ENCODE measurements at regions not wholly inside any gene's neighbourhood (a gene's known extent, or its start where the extent isn't known, plus 50 kb on each side); places are given as distances from the start of the nearest gene placed in this dataset.

DNA sequence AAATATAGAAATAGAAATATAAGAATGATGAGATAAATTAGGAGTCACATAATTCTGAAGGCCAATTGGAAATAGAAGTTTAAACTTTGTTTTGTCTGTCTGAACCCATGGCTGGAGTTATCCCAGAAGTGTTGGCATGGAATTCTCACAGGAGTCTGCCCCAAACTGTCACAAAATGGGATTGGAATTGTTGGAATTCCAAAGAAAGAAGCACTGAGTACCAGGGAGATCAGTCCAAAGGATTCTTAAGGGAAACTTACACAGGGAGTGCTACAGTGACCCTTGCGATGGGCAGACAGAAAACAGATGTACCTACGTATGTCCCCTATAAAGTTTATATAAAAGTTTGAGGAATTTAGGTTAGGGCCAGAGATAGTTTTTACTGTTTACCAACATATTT is 1607.7 kb downstream of the ARAP2 start:
- no peak overlapping the region for H3K4me3 ChIP-seq
- in situ Hi-C loops (cut with MboI; ENCODE audit: low pct_unique_long_range_greater_than_20kb in 2 of 9, low sequenced_read_pairs in 9 of 9, unreplicated experiment in 9 of 9), result no loop called here
- H3K27ac ChIP-seq, result no peak overlapping the region
- 10 to 100% (median 80%) methylated on average over 1 to 2 of the region's 2 CpGs; no CpG with 5 or more reads in 1 of the 10 experiments for WGBS, 10 experiments
- ATAC-seq (replicated peaks in 6 of 8), result no peak
- H3K4me1 ChIP-seq (replicated peaks in 1 of 2), result no peaks in the 10 kb centered on the region

DNA sequence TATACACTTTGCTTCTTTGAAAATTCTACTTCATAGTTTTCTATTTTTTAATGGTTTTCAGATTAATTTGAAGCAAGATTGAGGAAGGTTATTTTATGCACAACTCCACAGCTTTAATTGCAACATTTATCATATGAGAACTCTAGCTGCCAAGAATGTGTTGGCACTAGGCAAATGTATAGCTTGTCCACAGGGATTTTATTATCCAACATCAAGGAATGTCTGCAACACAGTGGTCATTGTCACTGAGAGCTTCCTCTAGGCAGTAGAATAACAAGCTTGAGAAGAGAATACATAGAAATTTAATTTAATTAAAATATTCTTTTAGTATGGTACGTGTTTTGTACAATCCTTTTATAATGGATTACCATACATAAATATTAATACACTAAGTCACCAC is 1600.8 kb downstream of the ARAP2 start:
- ATAC-seq (replicated peaks in 6 of 8), result no peak
- Histone ChIP-seq H3K27ac (no peak overlapping the region), H3K4me3 (no peak overlapping the region), H3K4me1 (replicated peaks in 1 of 2) (no peaks in the 10 kb centered on the region)
- in situ Hi-C loops (cut with MboI; ENCODE audit: low pct_unique_long_range_greater_than_20kb in 2 of 9, low sequenced_read_pairs in 9 of 9, unreplicated experiment in 9 of 9), result no loop called here
- WGBS, 10 experiments, result 0 to 100% (median 63%) methylated on average over 1 of the region's 1 CpG; no CpG with 5 or more reads in 2 of the 10 experiments

DNA sequence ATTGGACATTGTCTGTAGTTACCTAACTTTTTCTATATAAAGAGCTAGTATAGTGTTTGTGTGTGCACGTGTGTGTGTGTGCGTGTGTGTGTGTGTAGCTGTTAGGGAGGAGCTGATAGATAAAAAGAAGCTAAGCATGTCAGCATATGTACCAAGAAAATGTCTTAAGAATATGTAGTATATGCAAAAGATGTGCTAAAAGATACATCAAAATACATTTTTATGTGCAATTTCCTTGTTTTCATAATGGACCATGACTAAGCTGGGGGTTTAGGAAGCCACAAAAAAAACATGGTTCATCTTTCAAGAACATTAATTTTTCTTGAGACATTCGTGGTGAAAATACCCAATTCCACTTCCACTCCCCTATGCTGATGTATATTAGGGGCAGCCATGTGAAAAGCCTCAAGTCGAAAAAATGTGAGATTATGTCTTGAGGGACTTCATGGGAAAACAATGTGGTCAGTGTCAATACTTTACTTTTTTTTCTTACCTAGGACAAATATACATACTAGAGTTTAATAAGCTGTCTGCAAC is 1599.7 kb downstream of the ARAP2 start:
- in situ Hi-C loops (cut with MboI; ENCODE audit: low pct_unique_long_range_greater_than_20kb in 2 of 9, low sequenced_read_pairs in 9 of 9, unreplicated experiment in 9 of 9), result no loop called here
- Histone ChIP-seq H3K4me1 (replicated peaks in 1 of 2) (no peaks in the 10 kb centered on the region), H3K4me3 (no peak overlapping the region), H3K27ac (no peak overlapping the region)
- peak in 1 of 8 experiments; percentile 94 for ATAC-seq (replicated peaks in 6 of 8)
- 0 to 86% (median 75%) methylated on average over 1 to 4 of the region's 4 CpGs; no CpG with 5 or more reads in 1 of the 10 experiments for WGBS, 10 experiments

DNA sequence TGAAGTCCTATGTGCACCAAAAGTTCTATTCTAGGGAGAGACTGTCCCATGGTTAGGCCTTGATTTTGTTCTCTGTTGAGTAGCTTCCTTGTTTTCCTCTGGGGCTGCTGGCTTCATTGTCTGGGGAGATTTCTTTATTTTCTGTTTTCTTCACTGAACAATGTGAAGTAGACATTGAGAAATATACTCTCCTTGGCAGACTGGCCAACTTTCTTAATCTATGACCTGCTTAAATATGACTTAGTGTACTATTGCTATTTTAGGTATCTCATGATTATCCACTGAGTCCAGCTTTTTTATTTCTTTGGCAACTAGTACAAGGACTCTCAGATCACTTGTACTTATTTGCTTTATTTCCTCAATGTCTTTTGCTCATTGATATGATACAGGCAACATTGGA is 1594.6 kb downstream of the ARAP2 start:
- no peak for ATAC-seq (replicated peaks in 6 of 8)
- in situ Hi-C loops (cut with MboI; ENCODE audit: low pct_unique_long_range_greater_than_20kb in 2 of 9, low sequenced_read_pairs in 9 of 9, unreplicated experiment in 9 of 9), result no loop called here
- H3K4me1 ChIP-seq (replicated peaks in 1 of 2), result no peaks in the 10 kb centered on the region
- H3K27ac ChIP-seq, result no peak overlapping the region
- H3K4me3 ChIP-seq, result no peak overlapping the region

DNA sequence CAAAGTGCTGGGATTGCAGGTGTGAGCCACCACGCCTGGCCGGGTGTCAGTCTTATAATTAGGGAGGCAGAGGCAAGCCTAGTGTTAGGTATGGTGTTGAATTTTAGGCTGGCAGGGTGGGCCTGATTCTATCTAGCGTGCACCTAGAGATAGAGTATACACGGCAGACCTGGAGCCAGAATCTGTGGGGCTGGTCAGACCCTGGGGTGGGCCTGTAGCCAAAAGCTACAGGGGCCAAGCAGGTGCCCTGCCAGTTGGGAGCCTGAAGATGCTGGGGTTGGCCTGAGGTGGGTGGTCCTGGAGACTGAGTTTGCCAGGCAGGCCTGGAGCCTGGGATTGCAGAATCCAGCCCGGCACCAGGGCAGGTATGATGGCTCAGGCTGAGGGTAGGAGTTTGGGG is 1580.3 kb downstream of the ARAP2 start:
- no peak for ATAC-seq (replicated peaks in 6 of 8)
- no peaks in the 10 kb centered on the region for H3K4me1 ChIP-seq (replicated peaks in 1 of 2)
- WGBS, 10 experiments, result 10 to 100% (median 94%) methylated on average over 1 to 5 of the region's 5 CpGs; no CpG with 5 or more reads in 5 of the 10 experiments
- in situ Hi-C loops (cut with MboI; ENCODE audit: low pct_unique_long_range_greater_than_20kb in 2 of 9, low sequenced_read_pairs in 9 of 9, unreplicated experiment in 9 of 9), result no loop called here
- H3K27ac ChIP-seq, result no peak overlapping the region
- no peak overlapping the region for H3K4me3 ChIP-seq

DNA sequence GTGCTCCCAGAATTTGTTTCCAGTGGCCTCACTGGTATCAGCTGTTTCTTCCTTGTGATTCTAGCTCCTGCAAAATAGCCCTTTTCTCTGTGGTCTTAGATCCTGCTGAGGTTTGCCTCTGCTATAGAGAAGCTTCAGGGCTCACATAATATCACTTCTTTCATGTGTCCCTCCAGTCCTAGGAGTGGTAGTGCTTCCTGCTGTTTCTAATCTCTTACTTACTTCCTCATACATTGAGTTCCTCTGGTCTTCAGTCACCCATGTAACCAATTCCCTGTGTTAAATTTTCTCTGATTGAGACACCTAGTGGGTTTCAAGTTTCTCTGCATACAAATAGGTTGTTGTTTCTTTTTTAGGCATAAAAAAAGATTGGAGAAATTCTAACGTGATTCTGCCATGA is 1567.9 kb downstream of the ARAP2 start:
- Histone ChIP-seq H3K4me3 (no peak overlapping the region), H3K4me1 (replicated peaks in 1 of 2) (no peaks in the 10 kb centered on the region), H3K27ac (no peak overlapping the region)
- 0 to 83% (median 12%) methylated on average over 1 of the region's 1 CpG; no CpG with 5 or more reads in 2 of the 10 experiments for WGBS, 10 experiments
- no peak for ATAC-seq (replicated peaks in 6 of 8)
- in situ Hi-C loops (cut with MboI; ENCODE audit: low pct_unique_long_range_greater_than_20kb in 2 of 9, low sequenced_read_pairs in 9 of 9, unreplicated experiment in 9 of 9), result no loop called here

DNA sequence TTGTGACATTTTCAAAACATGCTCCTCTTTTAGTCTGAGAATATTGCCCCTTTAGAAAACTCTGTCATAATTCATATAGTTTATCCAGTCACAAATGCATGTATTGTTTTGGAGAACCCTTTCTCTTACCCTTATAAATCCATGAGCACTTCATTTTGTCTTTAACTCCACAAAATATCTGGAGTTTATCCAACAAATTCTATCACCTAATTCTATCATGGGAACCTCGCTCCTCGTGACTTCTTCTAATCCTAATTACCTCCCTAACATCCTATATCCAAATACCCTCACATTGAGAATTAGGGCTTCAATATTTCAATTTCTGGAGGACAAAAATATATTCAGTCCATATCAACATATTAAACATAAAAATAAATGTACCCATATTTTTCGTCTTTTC is 1565.9 kb downstream of the ARAP2 start:
- Histone ChIP-seq H3K4me1 (replicated peaks in 1 of 2) (no peaks in the 10 kb centered on the region), H3K27ac (no peak overlapping the region), H3K4me3 (no peak overlapping the region)
- in situ Hi-C loops (cut with MboI; ENCODE audit: low pct_unique_long_range_greater_than_20kb in 2 of 9, low sequenced_read_pairs in 9 of 9, unreplicated experiment in 9 of 9), result no loop called here
- WGBS, 10 experiments, result 8 to 100% (median 87%) methylated on average over 1 to 3 of the region's 3 CpGs
- no peak for ATAC-seq (replicated peaks in 6 of 8)

DNA sequence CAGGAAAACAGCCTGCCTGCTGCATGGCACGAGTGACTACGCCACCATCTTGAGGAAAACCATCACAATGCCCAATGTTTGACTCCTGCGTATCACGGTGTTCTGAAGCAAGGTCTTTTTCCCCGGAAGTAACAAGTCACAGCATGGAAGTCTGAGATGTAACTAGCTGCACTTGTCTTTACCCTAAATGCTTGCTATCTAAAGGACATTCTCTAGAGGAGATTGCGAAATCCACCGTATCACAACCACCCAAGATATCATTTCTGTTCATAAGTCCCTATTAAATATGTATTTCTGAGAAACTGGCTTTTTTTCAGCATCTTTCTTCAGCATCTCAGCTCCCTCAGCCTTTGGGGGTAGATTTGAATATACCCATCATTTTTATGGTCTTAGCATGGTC is 1565.1 kb downstream of the ARAP2 start:
- in situ Hi-C loops (cut with MboI; ENCODE audit: low pct_unique_long_range_greater_than_20kb in 2 of 9, low sequenced_read_pairs in 9 of 9, unreplicated experiment in 9 of 9), result no loop called here
- Histone ChIP-seq H3K4me1 (replicated peaks in 1 of 2) (no peaks in the 10 kb centered on the region), H3K27ac (no peak overlapping the region), H3K4me3 (no peak overlapping the region)
- ATAC-seq (replicated peaks in 6 of 8), result no peak
- 26 to 96% (median 92%) methylated on average over 3 to 7 of the region's 7 CpGs; no CpG with 5 or more reads in 1 of the 10 experiments for WGBS, 10 experiments

DNA sequence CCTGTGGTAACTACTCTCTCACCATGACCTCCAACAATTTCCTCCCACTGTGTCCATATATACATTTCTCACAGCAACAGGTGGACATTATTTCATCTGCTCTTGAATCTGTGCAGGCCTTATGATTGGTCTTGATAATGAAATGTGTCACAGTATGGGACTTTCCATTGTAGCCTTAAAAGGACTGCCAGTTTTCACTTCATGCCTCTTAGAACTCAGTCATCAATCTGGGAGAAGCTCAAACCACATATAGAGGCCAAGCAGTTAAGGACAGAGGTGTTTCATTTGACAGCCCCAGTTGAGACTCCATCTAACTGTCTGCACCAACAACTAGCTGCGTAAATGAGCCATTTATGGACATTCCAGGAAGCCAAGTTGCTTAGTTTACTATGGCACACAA is 1534.8 kb downstream of the ARAP2 start:
- Histone ChIP-seq H3K27ac (no peak overlapping the region), H3K4me3 (no peak overlapping the region), H3K4me1 (replicated peaks in 1 of 2) (no peaks in the 10 kb centered on the region)
- in situ Hi-C loops (cut with MboI; ENCODE audit: low pct_unique_long_range_greater_than_20kb in 2 of 9, low sequenced_read_pairs in 9 of 9, unreplicated experiment in 9 of 9), result no loop called here
- no peak for ATAC-seq (replicated peaks in 6 of 8)
- WGBS, 10 experiments, result 0 to 100% (median 91%) methylated on average over 1 of the region's 1 CpG; no CpG with 5 or more reads in 2 of the 10 experiments

DNA sequence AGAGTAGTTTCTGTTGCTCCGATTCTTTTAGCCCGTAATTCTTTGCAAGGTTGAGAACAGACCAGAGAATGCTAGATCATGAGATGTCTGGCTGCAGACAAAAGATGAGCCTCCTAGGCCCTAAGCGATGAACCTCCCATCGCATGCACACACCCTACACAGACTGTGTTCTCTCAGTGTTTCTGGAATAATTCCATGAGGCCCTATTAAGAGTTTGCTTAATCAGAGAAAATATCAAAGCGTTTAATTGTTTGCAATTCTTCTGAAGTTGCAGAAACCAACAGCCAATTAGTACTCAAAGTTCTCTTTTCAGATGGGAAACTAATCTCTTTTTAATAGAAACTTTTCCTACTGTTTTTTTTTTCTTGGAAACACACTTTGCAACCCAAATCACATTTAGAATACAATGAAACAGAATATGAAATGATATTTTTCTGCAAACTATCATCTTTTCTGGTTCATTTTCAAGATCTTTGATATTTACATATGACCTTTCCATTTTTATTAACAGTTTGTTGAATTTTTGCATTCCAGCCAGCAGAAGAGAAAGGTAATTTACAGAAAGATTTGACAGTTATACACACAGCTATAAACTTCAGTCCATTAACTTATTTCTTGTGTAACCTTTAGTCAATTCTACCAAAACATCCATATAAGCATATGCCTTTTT is 1525.6 kb downstream of the ARAP2 start:
- in situ Hi-C loops (cut with MboI; ENCODE audit: low pct_unique_long_range_greater_than_20kb in 2 of 9, low sequenced_read_pairs in 9 of 9, unreplicated experiment in 9 of 9), result no loop called here
- peak in 4 of 8 experiments; percentile 30 to 62 (median 51) for ATAC-seq (replicated peaks in 6 of 8)
- H3K4me3 ChIP-seq, result no peak overlapping the region
- peaks cover 0 to 4% of the 10 kb centered on the region in 2 donors for H3K4me1 ChIP-seq (replicated peaks in 1 of 2)
- no peak overlapping the region for H3K27ac ChIP-seq
- WGBS, 10 experiments, result 0 to 100% (median 70%) methylated on average over 1 to 5 of the region's 5 CpGs; no CpG with 5 or more reads in 1 of the 10 experiments

DNA sequence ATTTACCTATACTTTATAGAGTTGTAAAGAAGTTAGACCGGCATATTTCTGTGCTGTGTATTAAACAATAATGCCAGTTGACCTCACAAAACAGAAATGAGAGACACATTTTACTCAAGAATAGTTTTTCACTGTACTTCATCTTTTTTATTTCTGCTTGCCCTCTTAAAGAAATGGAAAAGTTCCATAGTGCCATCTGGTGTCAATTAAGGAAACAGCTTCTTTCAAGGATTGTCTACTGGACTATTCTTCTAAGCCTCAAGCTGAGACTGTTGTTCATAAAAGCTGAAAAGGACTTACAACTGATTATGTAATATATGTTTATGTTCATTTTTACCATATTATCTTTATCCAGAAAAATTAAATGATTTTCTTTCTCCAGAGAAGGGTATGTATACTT is 1523.7 kb downstream of the ARAP2 start:
- Histone ChIP-seq H3K4me1 (replicated peaks in 1 of 2) (peaks cover 0 to 10% of the 10 kb centered on the region in 2 donors), H3K27ac (no peak overlapping the region), H3K4me3 (no peak overlapping the region)
- WGBS, 10 experiments, result 0 to 43% (median 20%) methylated on average over 1 of the region's 1 CpG; no CpG with 5 or more reads in 3 of the 10 experiments
- in situ Hi-C loops (cut with MboI; ENCODE audit: low pct_unique_long_range_greater_than_20kb in 2 of 9, low sequenced_read_pairs in 9 of 9, unreplicated experiment in 9 of 9), result no loop called here
- peak in 4 of 8 experiments; percentile 40 to 58 (median 51) for ATAC-seq (replicated peaks in 6 of 8)

DNA sequence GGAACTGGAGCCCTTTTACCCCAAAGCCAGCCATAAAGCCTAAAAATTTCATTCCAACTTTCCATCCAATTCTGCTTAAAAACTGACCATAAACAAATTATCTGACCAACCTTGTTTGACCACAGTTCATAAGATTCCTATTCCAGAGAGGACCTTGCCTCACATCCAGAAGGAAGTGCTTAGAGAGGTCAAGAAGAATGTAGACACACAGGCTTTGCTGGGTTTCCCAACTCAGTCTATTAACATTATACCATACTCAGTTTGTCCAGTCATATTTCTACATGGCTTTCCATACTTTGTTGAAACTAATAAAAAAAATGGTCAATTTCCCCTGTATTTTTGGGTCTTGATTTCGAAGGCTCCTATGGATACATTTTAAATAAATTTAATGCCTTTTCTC is 1522.5 kb downstream of the ARAP2 start:
- Histone ChIP-seq H3K27ac (no peak overlapping the region), H3K4me1 (replicated peaks in 1 of 2) (peaks cover 0 to 10% of the 10 kb centered on the region in 2 donors), H3K4me3 (no peak overlapping the region)
- ATAC-seq (replicated peaks in 6 of 8), result no peak
- in situ Hi-C loops (cut with MboI; ENCODE audit: low pct_unique_long_range_greater_than_20kb in 2 of 9, low sequenced_read_pairs in 9 of 9, unreplicated experiment in 9 of 9), result no loop called here
- 40 to 100% (median 83%) methylated on average over 1 of the region's 1 CpG; no CpG with 5 or more reads in 1 of the 10 experiments for WGBS, 10 experiments

DNA sequence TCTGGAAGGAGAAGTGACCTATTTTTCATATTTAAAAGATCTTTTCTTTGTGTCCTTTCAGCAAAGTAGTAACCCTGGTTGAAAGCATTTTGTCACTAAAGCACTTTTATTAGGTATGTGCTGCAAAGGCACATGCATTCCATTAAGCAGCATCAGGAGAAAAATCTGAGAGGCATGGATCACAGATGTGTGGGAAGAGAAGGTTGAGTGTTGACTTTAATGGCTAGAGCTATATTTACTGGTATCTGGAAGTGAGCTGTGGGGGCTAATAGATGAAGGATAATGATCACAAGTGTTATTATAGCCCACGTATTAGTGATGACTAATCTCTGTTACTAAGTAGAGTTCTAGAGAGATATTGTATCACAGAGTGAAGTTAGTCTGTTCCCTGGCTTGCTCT is 1520.7 kb downstream of the ARAP2 start:
- Histone ChIP-seq H3K27ac (no peak overlapping the region), H3K4me3 (no peak overlapping the region), H3K4me1 (replicated peaks in 1 of 2) (peaks cover 0 to 10% of the 10 kb centered on the region in 2 donors)
- WGBS, 10 experiments, result 0 to 100% (median 33%) methylated on average over 1 of the region's 1 CpG; no CpG with 5 or more reads in 1 of the 10 experiments
- ATAC-seq (replicated peaks in 6 of 8), result peak in 6 of 8 experiments; percentile 39 to 72 (median 56)
- in situ Hi-C loops (cut with MboI; ENCODE audit: low pct_unique_long_range_greater_than_20kb in 2 of 9, low sequenced_read_pairs in 9 of 9, unreplicated experiment in 9 of 9), result no loop called here

DNA sequence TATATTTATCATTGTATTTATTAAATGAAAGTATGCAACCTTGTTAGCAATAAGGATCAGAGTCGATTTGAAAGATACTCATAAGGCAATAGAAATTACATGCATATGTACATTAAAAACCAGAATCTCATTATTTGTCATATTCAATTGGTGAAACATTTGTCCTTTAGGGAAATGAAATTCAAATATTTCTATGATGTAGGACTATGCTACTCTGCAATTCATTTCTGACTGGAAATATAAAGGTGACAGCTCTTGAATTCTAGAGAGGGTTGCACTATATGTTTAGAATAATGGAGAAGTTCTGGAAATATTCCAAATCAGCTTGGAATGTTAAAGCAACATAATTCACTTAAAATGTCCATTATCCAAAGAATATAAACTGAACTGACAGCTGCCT is 1519.8 kb downstream of the ARAP2 start:
- ATAC-seq (replicated peaks in 6 of 8), result peak in 2 of 8 experiments; percentile 47 to 66

More for the DNA sequence above, 1519.8 kb downstream of the ARAP2 start:
- H3K4me1 ChIP-seq (replicated peaks in 1 of 2), result peaks cover 0 to 10% of the 10 kb centered on the region in 2 donors
- in situ Hi-C loops (cut with MboI; ENCODE audit: low pct_unique_long_range_greater_than_20kb in 2 of 9, low sequenced_read_pairs in 9 of 9, unreplicated experiment in 9 of 9), result no loop called here
- no peak overlapping the region for H3K27ac ChIP-seq
- no peak overlapping the region for H3K4me3 ChIP-seq
- 0 to 100% (median 86%) methylated on average over 1 of the region's 1 CpG; no CpG with 5 or more reads in 1 of the 10 experiments for WGBS, 10 experiments
